Endothelial cell of hepatic sinusoid (primary cell): ENCODE measurements at regions not wholly inside any gene's neighbourhood (a gene's known extent, or its start where the extent isn't known, plus 50 kb on each side); places are given as distances from the start of the nearest gene placed in this dataset.

Source experiments
- in situ Hi-C: cut with HindIII; loops from 2 replicates; pipeline ENCODE4 v1.10.0; 2017; ENCODE audit warnings: low sequenced_read_pairs

DNA sequence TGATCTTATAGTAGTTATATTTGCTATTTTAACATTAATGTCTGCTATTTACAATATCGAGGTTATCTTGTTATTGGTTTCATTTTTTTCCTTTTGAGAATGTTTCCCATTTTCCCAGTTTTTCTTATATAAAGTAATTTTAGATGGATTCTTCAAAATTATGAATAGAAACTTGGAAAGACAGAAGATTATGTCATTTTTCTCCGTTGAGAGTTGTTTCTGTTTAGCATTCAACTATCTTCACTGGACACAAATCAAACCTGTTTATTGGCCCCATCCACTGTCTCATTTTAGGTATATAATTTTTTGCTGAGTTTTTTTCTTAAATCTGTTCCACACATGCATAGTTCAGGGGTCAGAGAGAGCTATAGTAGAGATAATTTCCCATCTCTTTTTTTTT is 1430.9 kb upstream of the MIR17HG start:
- in situ Hi-C loops = no loop called here

DNA sequence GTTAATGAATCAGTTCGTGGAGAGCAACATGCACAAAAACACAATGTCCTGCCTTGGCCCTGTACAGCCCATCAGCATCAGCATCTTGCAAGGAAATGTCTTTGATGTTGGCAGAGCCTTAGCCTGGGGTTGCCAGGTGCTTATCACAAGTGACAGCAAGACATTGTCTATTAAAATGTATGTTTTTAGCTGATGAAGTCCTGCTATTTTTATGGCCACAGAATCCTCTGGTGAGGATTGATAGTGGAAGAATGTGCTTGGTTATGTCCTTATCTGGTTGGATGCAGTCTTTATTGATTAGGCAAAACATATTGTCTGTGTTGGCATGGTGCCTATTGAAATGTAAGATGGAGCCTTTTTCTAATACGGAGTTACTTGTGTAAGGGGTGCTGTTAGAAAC is 1427.0 kb upstream of the MIR17HG start:
- in situ Hi-C loops = no loop called here

DNA sequence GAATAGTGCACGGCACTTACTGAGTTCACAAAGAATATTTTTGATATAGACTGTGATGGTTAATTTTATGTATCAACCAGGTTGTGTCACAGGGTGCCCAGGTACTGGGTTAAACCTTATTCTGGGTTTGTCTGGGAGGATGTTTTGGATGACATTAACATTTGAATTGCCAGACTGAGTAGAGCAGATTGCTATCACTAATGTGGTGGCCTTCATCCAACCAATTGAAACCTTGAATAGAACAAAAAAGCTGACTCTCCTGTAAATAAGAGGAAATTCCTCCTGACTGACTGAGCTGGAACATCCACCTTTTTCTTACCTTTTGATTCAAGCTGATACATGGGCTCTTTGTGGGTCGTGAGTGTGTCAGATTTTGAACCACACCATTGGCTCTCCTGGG is 1424.4 kb upstream of the MIR17HG start:
- in situ Hi-C loops = no loop called here

DNA sequence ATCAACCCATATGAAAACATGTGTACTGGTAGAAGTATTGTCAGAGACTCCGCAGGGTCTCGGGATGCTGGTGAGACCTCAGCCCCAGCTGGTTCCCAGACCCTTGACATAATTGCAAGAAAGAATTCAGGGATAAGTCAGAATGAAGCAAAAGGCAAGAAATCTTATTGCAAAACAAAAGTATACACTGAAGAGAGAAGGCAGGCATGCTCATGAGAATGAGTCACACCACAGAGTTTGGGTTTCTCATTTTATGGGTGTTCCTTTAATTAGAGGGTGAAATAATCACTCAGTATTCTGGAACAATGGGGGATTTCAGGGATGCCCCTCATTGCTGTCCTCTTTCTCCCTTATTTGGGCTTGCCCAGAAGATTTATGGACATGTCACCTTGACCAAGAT is 1423.8 kb upstream of the MIR17HG start:
- in situ Hi-C loops = no loop called here

DNA sequence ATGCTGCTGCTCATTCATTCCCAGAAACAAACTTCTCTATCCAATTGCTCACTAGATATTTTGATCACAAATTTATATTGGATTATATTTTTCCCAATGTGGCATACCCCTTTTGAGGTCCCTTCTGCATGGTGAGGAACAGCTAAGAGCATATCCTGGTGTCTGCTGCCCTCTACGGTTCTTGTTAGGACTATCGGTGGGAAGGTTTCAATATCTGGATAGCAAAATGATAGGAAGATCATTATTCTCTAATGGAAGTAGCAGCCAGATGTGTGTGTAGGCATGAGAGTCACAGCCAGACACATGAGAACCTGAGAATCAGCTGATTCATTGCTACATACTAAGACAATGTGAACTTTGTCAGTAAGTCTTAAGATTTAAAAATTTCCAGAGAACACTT is 1422.4 kb upstream of the MIR17HG start:
- in situ Hi-C loops = no loop called here

DNA sequence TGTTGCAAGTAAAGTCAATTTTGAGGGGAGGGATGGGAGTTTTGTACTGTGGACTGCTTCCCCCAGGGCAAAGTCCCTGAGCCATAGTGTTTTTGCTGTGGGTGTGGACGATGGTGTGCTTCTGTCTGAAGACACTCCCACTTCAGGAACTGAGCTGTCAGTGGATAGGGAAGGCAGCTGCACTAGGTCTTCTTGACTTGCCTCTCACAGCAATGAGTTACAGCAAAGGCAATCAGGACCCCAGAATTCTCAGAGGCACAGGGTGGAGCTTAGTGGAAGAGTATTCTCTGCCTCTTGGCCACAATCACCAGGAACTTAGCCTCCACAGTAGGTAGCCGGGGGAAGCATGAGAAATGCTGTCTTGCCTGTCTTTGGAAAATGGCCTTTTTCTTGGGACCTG is 1416.6 kb upstream of the MIR17HG start:
- in situ Hi-C loops = no loop called here

DNA sequence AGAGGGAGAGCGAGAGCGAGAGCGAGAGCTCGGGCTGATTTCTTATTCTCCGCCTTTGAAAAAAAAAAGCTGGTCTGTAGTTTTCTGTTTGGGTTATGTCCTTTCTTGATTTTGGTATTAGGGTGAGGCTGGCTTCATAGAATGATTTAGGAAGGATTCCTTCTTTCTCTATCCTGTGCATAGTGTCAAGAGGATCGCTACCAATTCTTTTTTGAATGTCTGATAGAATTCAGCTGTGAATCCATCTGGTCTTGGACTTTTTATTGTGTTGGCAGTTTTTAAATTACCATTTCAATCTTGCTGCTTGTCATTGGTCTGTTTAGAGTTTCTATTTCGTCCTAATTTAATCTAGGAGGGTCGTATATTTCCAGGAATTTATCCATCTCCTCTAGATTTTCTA is 1414.6 kb upstream of the MIR17HG start:
- in situ Hi-C loops = no loop called here

DNA sequence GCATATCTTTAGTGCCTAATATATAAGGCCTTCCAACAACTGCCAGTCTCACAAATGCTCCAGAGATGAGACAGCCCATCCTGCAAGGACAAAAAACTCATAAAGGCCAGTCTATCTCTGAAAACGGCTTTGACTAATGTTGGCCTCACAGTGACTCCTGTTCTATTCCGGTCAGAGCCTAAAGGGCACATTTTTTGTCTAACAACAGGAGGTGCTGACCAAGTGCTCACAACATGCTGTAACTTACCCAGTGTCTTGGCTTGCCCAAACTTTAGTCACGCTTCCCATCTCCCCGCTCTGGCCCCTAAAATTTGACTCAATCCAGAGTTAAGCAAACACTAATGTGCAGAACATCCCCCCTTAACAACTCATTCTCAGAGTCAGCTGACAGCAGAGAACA is 1411.2 kb upstream of the MIR17HG start:
- in situ Hi-C loops = no loop called here

DNA sequence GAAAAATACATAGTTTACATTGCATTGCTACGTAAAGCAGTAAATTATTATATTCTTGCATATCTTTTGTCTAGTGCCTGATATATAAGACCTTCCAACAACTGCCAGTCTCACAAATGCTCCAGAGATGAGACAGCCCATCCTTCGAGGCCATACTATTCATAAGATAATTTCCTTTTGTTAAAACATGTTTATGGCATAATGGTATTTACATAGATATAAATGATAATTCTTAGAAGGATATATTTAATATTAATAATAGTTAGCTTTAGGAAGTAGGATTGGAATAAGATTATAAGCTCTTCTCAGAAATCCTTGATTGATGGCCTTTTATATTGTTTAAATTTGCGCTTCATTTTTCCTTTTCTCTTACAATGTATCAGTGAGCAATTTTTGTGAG is 1410.1 kb upstream of the MIR17HG start:
- in situ Hi-C loops = no loop called here

DNA sequence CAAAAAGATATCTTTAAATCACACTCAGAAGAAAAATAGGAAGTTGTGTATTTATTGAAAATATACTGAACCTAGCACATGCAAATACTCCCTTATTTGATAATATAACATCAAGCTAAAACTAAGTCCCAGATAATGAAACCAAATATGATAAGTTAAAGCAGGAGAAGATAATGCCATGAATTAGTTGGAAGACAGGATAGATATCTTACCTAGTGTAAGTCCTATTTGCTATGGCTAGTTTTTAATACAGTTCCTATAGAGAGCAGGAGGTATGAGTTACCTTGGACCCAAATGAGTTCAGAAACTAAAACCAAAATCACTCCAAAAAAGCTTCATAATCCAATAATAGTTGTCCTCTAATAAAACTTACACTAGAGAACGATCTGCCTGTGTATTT is 1407.1 kb upstream of the MIR17HG start:
- in situ Hi-C loops = no loop called here

DNA sequence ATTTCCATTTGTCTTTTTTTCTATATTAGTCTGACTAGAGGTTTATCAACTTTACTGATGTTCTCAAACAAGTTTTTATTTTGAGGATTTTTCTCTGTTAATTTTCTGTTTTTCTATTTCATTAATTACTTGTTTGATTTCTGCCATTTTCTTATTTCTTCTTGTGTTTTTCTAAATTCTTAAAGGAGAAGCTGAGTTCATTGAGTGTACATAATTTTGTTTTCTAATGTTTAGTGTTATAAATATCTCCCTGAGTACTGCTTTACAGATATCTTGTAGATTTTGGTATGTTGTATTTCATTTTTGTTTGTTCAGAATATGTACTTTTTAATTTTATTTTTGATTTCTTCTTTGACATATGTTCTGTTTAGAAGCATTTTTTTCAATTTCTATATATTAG is 1404.3 kb upstream of the MIR17HG start:
- in situ Hi-C loops = no loop called here

DNA sequence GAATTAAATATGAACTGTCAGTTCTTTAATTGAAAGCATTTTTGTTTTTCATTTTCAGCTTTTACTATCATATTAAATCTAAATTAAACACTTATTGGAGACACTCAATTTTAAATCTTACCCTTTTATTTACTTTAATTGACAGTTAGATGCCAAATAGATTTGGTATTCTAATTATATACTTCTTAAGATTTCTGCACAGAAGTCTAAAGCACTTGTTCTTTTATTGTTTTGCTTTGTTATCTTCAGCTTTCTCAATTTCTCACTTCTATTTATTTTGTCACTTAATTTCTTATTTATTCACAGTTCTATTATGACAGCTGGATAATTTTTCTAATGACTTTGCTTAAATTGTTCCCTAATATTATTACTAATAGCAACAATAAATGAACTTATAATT is 1397.3 kb upstream of the MIR17HG start:
- in situ Hi-C loops = loop anchor here (25.0 kb wide), 1 partner anchor 88 kb away; no protein-coding TSS in a partner anchor

DNA sequence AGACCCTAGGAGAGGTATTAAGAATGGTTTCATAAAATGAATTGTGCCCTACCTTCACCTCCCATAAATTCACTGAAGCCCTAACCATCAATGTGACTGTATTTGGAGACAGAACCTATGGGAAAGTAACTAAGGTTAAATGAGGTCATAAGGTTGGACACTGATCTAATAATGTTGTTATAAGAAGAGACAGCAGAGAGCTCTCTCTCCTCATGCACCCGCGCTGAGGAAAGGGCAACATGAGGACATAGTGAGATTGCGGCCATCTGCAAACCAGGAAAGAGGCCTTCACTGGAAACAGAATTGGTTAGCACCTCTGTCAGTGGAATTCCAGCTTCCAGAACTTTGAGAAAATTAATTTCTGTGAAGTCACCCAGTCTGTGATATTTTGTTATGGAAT is 1396.1 kb upstream of the MIR17HG start:
- in situ Hi-C loops = loop anchor here (25.0 kb wide), 1 partner anchor 89 kb away; no protein-coding TSS in a partner anchor

DNA sequence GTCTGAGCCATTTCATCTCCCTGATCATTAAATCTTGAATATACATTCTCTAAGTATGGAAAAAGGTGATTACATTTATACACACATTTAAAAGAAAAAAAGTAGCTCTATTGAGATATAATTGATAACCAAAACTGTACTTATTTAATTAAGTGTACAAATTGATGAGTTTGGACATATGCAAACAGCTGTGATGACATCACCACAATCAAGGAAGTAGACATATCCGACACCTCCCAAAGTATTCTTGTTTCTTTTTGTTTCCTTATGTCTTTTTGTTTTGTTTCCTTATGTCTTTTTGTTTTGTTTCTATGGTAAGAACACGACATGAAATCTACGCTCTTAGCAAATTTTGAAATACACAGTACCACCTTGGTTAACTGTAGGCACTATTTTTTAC is 1393.9 kb upstream of the MIR17HG start:
- in situ Hi-C loops = loop anchor here (25.0 kb wide), 1 partner anchor 91 kb away; no protein-coding TSS in a partner anchor

DNA sequence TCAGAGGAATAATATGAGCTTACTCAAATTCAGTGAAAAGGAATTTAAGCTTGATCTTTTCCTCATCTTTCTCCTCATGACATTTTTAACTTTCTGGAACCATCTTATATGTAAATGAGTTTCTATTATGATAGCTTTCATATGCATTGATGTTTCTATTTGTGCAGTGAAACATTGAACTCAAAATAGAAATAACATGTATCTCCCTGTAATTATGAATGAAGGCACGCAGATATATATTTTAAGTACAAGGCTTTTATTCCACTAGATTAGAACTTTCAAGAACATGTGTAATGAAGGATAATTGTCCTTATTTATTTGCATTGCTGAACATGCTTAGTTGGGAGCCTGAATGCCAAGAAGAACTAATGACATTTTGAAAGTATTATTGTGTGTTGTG is 1391.7 kb upstream of the MIR17HG start:
- in situ Hi-C loops = loop anchor here (25.0 kb wide), 1 partner anchor 93 kb away; no protein-coding TSS in a partner anchor

DNA sequence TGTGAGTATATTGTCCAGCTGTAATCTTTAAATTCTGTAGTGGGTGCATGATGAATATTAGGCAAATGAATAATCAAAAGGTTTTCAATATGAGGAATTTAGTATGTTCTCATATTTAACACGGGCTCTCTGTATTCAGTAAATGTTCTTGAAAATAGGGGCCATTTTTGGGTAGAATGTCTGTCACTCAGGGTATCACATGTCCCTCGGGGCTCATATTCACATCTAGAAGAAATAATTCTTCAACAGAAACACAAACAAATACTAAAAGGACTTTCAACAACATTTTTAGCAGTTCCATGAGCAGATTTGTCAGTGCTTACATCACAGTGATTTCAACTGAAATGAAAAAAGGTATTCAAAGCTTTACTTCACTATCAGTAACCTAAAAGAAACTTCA is 1388.4 kb upstream of the MIR17HG start:
- in situ Hi-C loops = loop anchor here (25.0 kb wide), 1 partner anchor 97 kb away; no protein-coding TSS in a partner anchor

DNA sequence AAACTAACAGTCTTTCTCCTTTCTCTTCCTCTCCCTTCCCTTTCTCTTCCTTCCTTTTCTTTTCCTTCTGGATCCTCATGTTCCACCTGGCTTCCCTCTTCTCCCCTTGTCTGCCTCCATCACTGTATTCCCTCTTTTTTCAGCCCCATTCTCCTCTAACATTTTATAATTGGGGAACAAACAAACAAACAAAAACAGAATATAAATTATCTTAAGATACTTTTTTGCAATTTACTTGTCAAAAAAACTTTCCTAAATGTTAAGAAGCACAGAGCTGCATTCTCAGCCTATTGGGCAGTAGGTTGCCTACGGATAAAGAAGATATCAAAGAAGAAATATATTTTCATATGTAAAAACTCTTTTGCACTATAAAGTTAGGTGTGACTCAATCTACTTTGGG is 1382.2 kb upstream of the MIR17HG start:
- in situ Hi-C loops = loop anchor here (25.0 kb wide), 1 partner anchor 103 kb away; no protein-coding TSS in a partner anchor

DNA sequence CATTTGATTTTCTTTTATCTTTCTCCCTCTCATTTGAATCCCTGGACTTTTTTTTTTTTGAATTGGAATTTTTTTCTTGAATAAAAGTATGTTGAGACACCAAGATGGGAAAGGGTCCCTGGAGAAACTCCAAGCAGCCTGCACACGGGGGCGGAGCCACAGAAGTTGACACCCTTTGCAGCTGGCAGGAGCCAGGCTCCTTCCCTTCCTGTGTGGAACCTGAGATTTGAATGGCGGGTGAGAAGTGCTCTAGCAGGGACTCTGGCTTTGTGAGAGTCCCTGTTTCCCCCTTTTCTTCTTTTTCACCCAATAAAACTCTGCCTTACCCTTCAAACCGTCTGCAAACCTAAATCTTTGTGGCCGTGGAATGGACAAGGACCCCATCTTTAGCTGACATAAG is 1381.0 kb upstream of the MIR17HG start:
- in situ Hi-C loops = loop anchor here (25.0 kb wide), 1 partner anchor 104 kb away; no protein-coding TSS in a partner anchor

DNA sequence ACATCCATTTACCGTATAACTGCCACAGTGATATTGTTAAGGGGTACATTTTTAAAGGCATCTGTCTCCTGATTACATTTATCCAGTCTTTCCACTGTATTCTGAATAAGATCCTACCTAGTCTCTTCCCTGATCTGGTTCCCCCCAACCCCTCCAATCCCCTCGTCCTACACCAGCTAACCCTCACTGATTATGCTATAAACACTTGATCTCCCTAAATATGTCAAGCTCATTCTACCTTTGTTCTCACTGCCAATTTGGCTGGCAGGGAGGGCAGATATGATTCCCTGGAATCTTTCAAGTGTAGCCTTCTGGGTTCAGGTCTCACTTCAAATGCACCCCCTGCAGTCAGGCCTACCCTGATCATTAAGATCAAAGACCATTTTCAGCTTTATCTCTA is 1379.8 kb upstream of the MIR17HG start:
- in situ Hi-C loops = loop anchor here (25.0 kb wide), 1 partner anchor 105 kb away; no protein-coding TSS in a partner anchor

DNA sequence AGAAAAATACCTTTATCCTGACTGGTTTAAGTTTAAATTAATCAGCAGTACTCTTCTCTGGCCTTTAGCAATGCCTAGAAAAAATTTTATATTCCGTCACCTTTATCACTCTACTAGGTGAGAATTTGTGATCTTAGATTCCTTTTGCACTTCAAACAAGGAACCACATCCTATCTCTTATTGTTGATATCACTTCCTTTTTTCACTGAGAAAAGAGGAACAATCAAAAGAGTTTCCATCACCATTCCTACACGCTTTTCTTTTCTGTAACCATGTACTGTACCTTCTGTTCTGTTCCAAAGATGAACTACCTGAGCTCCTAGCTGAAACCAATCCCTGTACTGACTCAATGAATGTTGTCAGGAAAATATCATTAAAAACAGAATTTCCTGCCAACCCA is 1379.0 kb upstream of the MIR17HG start:
- in situ Hi-C loops = loop anchor here (25.0 kb wide), 1 partner anchor 106 kb away; no protein-coding TSS in a partner anchor

DNA sequence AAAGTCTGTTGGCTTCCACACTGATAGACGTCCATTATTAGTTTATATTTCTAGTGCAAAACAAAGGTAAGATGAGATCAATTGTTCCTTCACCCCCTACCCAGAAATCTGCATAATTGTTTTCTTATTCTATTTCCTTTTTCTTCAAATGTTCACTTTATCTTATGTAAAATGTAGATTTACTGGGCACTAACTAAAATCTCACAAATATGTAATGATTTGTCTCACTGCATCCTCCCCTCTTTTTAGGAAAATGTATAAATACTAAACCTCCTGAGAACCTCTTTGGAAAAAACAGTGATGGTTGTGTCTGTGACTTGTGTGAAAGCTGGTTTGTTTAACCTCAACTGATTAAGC is 1377.2 kb upstream of the MIR17HG start:
- in situ Hi-C loops = loop anchor here (25.0 kb wide), 1 partner anchor 108 kb away; no protein-coding TSS in a partner anchor

DNA sequence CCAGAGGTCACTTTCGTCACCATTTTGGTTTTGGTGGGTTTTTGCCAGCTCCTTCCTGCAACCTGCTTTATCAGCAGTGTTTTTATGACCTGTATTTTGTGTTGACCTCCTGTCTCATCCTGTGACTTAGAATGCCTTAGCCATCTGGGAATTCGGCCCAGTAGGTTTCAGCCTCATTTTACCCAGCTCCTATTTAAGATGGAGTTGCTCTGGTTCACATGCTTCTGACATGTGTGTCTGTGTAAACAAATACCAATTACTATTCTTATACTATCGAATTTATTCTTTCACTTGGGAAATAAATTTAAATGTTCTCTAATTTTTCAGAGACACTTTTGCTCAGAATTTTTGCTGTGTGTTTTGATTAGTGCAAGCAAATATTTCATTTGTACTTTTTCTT is 1370.3 kb upstream of the MIR17HG start:
- in situ Hi-C loops = no loop called here

DNA sequence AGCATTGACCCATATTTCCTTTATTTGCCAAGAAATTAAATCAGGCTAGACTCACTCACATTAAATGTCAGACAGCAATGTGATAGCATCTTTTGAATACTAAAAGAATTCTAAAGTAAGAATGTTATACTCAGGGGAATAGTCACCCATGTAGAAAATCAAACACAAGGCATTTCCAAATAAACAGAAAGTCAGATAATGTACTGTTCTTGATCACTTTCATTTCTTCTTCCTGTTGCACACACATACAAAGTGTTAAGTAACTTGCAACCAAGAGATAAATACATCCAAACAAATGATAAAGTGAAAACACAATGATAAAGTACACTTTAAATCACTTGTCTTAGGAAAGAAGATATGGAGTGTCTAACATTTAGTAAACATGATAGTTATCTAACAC is 1366.6 kb upstream of the MIR17HG start:
- in situ Hi-C loops = no loop called here
